Caco-2 (cell line): ENCODE measurements at regions not wholly inside any gene's neighbourhood (a gene's known extent, or its start where the extent isn't known, plus 50 kb on each side); places are given as distances from the start of the nearest gene placed in this dataset.

Experiments
- BruUV-seq: library from RNA; stranded (reverse); fragments of 400-500 nt; replicated peaks from 2 replicates; lab custom pipeline; 2021; lab: Mats Ljungman, UMichigan
- CTCF ChIA-PET: fragments of 300-600 bp; sonication (Branson Sonifier 250); formaldehyde crosslinking; loops from one replicate; lab custom pipeline; 2022; ENCODE audit warnings: antibody characterized with exemption; lab: Charles Lee
- POLR2A ChIA-PET: fragments of 300-600 bp; sonication (Branson Sonifier 250); formaldehyde crosslinking; loops from one replicate; lab custom pipeline; 2022; ENCODE audit warnings: antibody characterized with exemption; lab: Charles Lee
- DNase-seq, 2 experiments: peaks; one replicate each; pipeline versions ENCODE4 v3.0.0 to v3.0.0-alpha.2; 2020 to 2022
- H3K27me3 ChIP-seq: replicated peaks from 2 replicates; pipeline ENCODE4 v1.6.0; 2011; ENCODE audit warnings: low read length; ENCODE audit not compliant: control insufficient read depth, insufficient read depth
- H3K36me3 ChIP-seq: 2 replicates; pipeline ENCODE4 v1.5.1; 2011; ENCODE audit warnings: low read length; ENCODE audit not compliant: control insufficient read depth, insufficient read depth
- H3K4me1 ChIP-seq: fragments of 250-450 bp; sonication (Bioruptor Pico); 2 replicates; pipeline ENCODE4 v1.5.1; 2020; ENCODE audit warnings: mild to moderate bottlenecking
- H3K4me3 ChIP-seq: 2 replicates; pipeline ENCODE4 v1.5.1; 2011; ENCODE audit warnings: low read depth, mild to moderate bottlenecking, control low read depth, low read length
- H3K9me3 ChIP-seq: fragments of 250-450 bp; sonication (Bioruptor Pico); 2 replicates; pipeline ENCODE4 v1.5.1; 2020; ENCODE audit warnings: mild to moderate bottlenecking, moderate library complexity
- H3K27ac Mint-ChIP-seq: one replicate; pipeline ENCODE4 v1.8.0; 2022; ENCODE audit warnings: mixed read lengths; ENCODE audit not compliant: unreplicated experiment
- H3K27me3 Mint-ChIP-seq: one replicate; pipeline ENCODE4 v1.8.0; 2022; ENCODE audit warnings: mixed read lengths; ENCODE audit not compliant: insufficient read depth, unreplicated experiment
- H3K36me3 Mint-ChIP-seq: one replicate; pipeline ENCODE4 v1.8.0; 2022; ENCODE audit warnings: mild to moderate bottlenecking, mixed read lengths; ENCODE audit not compliant: insufficient read depth, unreplicated experiment
- H3K4me1 Mint-ChIP-seq: one replicate; pipeline ENCODE4 v1.8.0; 2022; ENCODE audit warnings: low read depth, mixed read lengths; ENCODE audit not compliant: unreplicated experiment
- H3K4me3 Mint-ChIP-seq: one replicate; pipeline ENCODE4 v1.8.0; 2022; ENCODE audit warnings: mild to moderate bottlenecking, moderate library complexity, mixed read lengths; ENCODE audit not compliant: unreplicated experiment
- H3K9me3 Mint-ChIP-seq: one replicate; pipeline ENCODE4 v1.8.0; 2022; ENCODE audit warnings: mixed read lengths; ENCODE audit not compliant: unreplicated experiment
- intact Hi-C: fragments of 100-400 bp; cut with micrococcal nuclease; formaldehyde crosslinking; loops from one replicate; pipeline ENCODE4 v1.10.0; 2022; ENCODE audit not compliant: unreplicated experiment
- TF ChIP-seq, protein P1 (sequence below), 2 experiments: fragments of 200-600 bp in 1 of 2; IDR thresholded peaks; 1 replicate in 1 of 2; 2 replicates in 1 of 2; pipeline versions ENCODE4 v1.5.1 to v1.8.0; 2011 to 2022; ENCODE audit warnings: antibody characterized with exemption in 1 of 2, control low read depth in 1 of 2, inconsistent platforms in 1 of 2, low read depth in 1 of 2, low read length in 1 of 2, mild to moderate bottlenecking in 1 of 2, moderate library complexity in 1 of 2; ENCODE audit not compliant: insufficient read depth in 1 of 2, severe bottlenecking in 1 of 2, unreplicated experiment in 1 of 2

DNA sequence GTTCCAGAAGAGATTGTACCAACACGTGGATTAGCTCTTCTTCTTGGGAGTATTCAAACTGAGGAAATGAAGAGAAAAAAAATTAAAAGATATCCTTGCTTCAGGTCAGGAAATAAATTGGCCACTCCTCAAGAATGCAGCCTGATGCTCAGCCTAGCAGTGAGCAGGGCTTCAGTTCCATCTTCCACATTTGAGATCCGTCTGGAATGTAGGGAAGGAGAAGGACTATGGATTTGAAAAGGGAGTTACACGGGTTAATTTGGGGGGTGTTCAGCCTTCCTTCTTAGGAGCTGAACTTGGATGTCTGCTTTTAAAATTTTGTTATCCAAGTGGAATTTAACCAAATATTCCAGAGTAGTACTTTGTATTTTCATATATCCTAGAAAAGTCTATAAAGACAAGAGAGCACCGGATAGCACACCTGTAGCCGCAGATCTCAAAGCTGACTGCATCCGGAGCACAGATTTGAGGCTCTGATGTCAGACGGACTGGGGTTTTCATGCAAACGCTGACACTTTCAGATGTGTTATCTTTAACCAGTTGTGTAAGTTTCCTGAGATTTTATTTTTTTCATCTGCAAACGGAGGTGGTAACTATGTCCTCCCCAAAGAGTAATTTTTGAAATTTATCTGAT is 99.3 kb downstream of the COPS8 start:
- no peaks in the 10 kb centered on the region for H3K36me3 ChIP-seq
- no peaks in the 10 kb centered on the region for H3K4me1 ChIP-seq
- DNase-seq = no peak
- TF ChIP-seq, protein P1, sequence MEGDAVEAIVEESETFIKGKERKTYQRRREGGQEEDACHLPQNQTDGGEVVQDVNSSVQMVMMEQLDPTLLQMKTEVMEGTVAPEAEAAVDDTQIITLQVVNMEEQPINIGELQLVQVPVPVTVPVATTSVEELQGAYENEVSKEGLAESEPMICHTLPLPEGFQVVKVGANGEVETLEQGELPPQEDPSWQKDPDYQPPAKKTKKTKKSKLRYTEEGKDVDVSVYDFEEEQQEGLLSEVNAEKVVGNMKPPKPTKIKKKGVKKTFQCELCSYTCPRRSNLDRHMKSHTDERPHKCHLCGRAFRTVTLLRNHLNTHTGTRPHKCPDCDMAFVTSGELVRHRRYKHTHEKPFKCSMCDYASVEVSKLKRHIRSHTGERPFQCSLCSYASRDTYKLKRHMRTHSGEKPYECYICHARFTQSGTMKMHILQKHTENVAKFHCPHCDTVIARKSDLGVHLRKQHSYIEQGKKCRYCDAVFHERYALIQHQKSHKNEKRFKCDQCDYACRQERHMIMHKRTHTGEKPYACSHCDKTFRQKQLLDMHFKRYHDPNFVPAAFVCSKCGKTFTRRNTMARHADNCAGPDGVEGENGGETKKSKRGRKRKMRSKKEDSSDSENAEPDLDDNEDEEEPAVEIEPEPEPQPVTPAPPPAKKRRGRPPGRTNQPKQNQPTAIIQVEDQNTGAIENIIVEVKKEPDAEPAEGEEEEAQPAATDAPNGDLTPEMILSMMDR (IDR thresholded peaks at IDR 0.05; ENCODE audit: insufficient read depth in 1 of 2, low read depth in 1 of 2, low read length in 1 of 2, severe bottlenecking in 1 of 2, unreplicated experiment in 1 of 2) = no peak
- intact Hi-C loops = no loop called here
- no peak overlapping the region for H3K4me3 ChIP-seq
- CTCF ChIA-PET = no interaction called here
- Mint-ChIP-seq H3K27ac (no peak overlapping the region), H3K9me3 (no peaks in the 10 kb centered on the region), H3K36me3 (no peaks in the 10 kb centered on the region), H3K27me3 (no peaks in the 10 kb centered on the region), H3K4me1 (no peaks in the 10 kb centered on the region), H3K4me3 (no peak overlapping the region)
- no peaks in the 10 kb centered on the region for H3K27me3 ChIP-seq
- H3K9me3 ChIP-seq = no peaks in the 10 kb centered on the region
- no TSS peak for BruUV-seq
- POLR2A ChIA-PET = no interaction called here

DNA sequence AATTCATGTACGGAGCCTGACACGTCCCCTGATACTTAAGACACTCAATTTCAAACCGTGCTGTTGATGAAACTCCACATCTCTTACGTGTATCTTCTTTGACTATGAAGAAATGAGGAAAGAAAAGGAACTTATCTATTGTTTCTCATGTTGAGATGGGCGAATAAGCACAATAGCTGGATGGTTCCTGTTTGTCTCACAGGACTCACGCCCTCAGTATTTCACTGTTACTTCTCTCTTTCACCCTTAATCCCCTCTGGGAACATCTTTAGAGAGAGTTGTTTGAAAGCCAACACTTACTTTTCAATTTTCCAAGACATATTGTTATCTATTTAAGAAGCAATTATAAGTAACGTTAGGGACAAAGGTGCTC is 99.8 kb downstream of the COPS8 start:
- Mint-ChIP-seq H3K9me3 (no peaks in the 10 kb centered on the region), H3K4me3 (no peak overlapping the region), H3K27ac (no peak overlapping the region), H3K4me1 (no peaks in the 10 kb centered on the region), H3K27me3 (no peaks in the 10 kb centered on the region), H3K36me3 (no peaks in the 10 kb centered on the region)
- H3K36me3 ChIP-seq = no peaks in the 10 kb centered on the region
- TF ChIP-seq, protein P1 (IDR thresholded peaks at IDR 0.05; ENCODE audit: insufficient read depth in 1 of 2, low read depth in 1 of 2, low read length in 1 of 2, severe bottlenecking in 1 of 2, unreplicated experiment in 1 of 2) = no peak
- H3K9me3 ChIP-seq = no peaks in the 10 kb centered on the region
- DNase-seq = no peak
- BruUV-seq = no TSS peak
- POLR2A ChIA-PET = no interaction called here
- CTCF ChIA-PET = no interaction called here
- H3K4me3 ChIP-seq = no peak overlapping the region
- no peaks in the 10 kb centered on the region for H3K4me1 ChIP-seq
- H3K27me3 ChIP-seq = no peaks in the 10 kb centered on the region
- intact Hi-C loops = no loop called here

DNA sequence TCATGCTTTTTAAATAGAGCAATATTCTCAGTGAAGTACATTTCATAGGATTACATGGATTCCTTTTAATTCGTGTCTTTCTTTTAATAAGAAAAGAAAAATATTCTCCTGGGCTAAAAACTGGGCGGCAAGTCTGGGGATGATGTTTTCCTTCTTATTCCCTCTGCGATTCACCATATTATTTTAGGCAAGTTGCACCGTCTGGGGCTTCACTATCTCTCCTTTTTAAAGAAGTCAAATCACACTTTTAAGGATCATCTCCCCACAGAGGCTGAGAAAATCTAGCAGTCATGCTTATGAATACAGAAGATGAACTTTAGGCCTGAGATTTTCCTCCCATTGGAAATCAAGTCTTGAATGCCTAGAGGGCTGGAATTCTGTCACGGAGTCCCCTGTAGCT is 104.1 kb downstream of the COPS8 start:
- no peaks in the 10 kb centered on the region for H3K36me3 Mint-ChIP-seq
- TF ChIP-seq, protein P1 (IDR thresholded peaks at IDR 0.05; ENCODE audit: insufficient read depth in 1 of 2, low read depth in 1 of 2, low read length in 1 of 2, severe bottlenecking in 1 of 2, unreplicated experiment in 1 of 2) = no peak
- Histone ChIP-seq H3K27me3 (no peaks in the 10 kb centered on the region), H3K9me3 (no peaks in the 10 kb centered on the region), H3K4me3 (no peak overlapping the region), H3K4me1 (no peaks in the 10 kb centered on the region), H3K36me3 (no peaks in the 10 kb centered on the region)
- no TSS peak for BruUV-seq
- H3K27ac Mint-ChIP-seq = no peak overlapping the region
- intact Hi-C loops = no loop called here
- no peaks in the 10 kb centered on the region for H3K9me3 Mint-ChIP-seq
- no peaks in the 10 kb centered on the region for H3K4me1 Mint-ChIP-seq
- ChIA-PET CTCF (no interaction called here), POLR2A (no interaction called here)
- H3K4me3 Mint-ChIP-seq = no peak overlapping the region
- H3K27me3 Mint-ChIP-seq = peaks cover 7% of the 10 kb centered on the region
- no peak for DNase-seq
